ENCODE measurements at regions not wholly inside any gene's neighbourhood (a gene's known extent, or its start where the extent isn't known, plus 50 kb on each side); places are given as distances from the start of the nearest gene placed in this dataset.

DNA sequence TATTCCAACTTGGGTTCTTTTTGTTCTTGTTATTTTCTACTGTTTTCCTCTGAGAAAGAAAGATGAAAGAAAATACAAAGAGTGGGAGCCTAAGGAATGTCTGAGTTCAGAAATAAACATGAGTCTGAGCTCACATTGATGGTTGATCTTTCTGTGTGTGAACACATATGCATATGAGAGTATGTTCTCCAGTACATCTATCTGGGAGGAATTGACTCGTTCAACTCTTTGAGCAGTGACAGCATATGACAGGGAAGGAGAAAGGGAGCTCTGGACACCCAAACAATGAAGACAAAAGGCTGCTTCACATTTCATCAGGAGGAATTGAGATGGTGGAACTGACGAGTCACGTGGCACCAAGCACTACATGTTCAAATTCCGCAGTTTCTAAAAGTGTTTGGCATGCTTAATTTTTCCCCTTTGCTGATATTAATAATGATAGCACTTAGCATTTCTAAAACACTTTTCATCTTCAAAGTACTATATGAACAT, 229.8 kb upstream of the ACVR2A start:
- intact Hi-C loops (cut with micrococcal nuclease; ENCODE audit: unreplicated experiment) (no loop called here), in situ Hi-C loops (cut with HindIII; ENCODE audit: low pct_unique_long_range_greater_than_20kb, low sequenced_read_pairs) (no loop called here)

DNA sequence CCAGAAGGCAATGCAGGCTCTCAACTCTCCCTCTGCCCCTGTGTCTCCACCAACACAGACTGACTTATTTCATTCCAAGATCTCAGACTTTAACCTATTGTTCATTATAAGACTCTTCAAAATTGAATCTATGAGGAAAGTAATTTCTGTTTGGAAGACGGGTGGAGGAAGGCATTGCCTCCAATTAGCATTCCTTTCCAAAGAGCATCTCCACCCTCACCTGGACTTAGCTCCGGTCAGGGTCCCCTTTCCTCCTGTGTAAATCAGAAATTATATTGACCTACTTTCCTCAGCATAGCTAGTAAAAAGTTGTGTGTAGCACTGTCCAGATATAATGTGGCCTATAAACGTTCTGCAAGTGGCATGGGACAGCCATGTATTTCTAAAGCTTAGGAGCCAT, 230.4 kb upstream of the ACVR2A start:
- no peak overlapping the region for H3K4me3 ChIP-seq (ENCODE audit: low read depth in 2 of 2, low read length in 2 of 2)
- TF ChIP-seq, protein P1, sequence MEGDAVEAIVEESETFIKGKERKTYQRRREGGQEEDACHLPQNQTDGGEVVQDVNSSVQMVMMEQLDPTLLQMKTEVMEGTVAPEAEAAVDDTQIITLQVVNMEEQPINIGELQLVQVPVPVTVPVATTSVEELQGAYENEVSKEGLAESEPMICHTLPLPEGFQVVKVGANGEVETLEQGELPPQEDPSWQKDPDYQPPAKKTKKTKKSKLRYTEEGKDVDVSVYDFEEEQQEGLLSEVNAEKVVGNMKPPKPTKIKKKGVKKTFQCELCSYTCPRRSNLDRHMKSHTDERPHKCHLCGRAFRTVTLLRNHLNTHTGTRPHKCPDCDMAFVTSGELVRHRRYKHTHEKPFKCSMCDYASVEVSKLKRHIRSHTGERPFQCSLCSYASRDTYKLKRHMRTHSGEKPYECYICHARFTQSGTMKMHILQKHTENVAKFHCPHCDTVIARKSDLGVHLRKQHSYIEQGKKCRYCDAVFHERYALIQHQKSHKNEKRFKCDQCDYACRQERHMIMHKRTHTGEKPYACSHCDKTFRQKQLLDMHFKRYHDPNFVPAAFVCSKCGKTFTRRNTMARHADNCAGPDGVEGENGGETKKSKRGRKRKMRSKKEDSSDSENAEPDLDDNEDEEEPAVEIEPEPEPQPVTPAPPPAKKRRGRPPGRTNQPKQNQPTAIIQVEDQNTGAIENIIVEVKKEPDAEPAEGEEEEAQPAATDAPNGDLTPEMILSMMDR (IDR thresholded peaks at IDR 0.05), result no peak
- TF ChIP-seq POLR2AphosphoS5 (IDR thresholded peaks at IDR 0.05; ENCODE audit: low read depth, low read length), result no peak
- no peak for TF ChIP-seq SIN3A (IDR thresholded peaks at IDR 0.05; ENCODE audit: borderline replicate concordance, insufficient read depth, low read depth, low read length)
- TF ChIP-seq TCF7L2 (IDR thresholded peaks at IDR 0.05; ENCODE audit: low read depth, low read length), result no peak
- TF ChIP-seq, protein P2, sequence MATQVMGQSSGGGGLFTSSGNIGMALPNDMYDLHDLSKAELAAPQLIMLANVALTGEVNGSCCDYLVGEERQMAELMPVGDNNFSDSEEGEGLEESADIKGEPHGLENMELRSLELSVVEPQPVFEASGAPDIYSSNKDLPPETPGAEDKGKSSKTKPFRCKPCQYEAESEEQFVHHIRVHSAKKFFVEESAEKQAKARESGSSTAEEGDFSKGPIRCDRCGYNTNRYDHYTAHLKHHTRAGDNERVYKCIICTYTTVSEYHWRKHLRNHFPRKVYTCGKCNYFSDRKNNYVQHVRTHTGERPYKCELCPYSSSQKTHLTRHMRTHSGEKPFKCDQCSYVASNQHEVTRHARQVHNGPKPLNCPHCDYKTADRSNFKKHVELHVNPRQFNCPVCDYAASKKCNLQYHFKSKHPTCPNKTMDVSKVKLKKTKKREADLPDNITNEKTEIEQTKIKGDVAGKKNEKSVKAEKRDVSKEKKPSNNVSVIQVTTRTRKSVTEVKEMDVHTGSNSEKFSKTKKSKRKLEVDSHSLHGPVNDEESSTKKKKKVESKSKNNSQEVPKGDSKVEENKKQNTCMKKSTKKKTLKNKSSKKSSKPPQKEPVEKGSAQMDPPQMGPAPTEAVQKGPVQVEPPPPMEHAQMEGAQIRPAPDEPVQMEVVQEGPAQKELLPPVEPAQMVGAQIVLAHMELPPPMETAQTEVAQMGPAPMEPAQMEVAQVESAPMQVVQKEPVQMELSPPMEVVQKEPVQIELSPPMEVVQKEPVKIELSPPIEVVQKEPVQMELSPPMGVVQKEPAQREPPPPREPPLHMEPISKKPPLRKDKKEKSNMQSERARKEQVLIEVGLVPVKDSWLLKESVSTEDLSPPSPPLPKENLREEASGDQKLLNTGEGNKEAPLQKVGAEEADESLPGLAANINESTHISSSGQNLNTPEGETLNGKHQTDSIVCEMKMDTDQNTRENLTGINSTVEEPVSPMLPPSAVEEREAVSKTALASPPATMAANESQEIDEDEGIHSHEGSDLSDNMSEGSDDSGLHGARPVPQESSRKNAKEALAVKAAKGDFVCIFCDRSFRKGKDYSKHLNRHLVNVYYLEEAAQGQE (IDR thresholded peaks at IDR 0.05; ENCODE audit: insufficient read depth in 1 of 2, low read depth in 2 of 2, low read length in 1 of 2), result no peak
- BruUV-seq (replicated peaks), result no TSS peak
- in situ Hi-C loops (cut with HindIII; ENCODE audit: low pct_unique_long_range_greater_than_20kb, low sequenced_read_pairs) (no loop called here), intact Hi-C loops (cut with micrococcal nuclease; ENCODE audit: unreplicated experiment) (no loop called here)
- H3K36me3 ChIP-seq (ENCODE audit: control insufficient read depth, insufficient read depth, low read length), result no peaks in the 10 kb centered on the region
- H3K9me3 ChIP-seq (ENCODE audit: control insufficient read depth, insufficient read depth, low read depth, low read length), result no peaks in the 10 kb centered on the region
- no peak overlapping the region for H3K27ac ChIP-seq (ENCODE audit: low read length)
- DNase-seq (ENCODE audit: low read depth, low spot score), result no peak
- CTCF ChIA-PET, result no interaction called here
- no peak for ATAC-seq
- H3K4me1 ChIP-seq (ENCODE audit: control insufficient read depth, insufficient read depth, low read length), result no peaks in the 10 kb centered on the region
- H3K27me3 ChIP-seq (ENCODE audit: control insufficient read depth, insufficient read depth, low read length), result no peaks in the 10 kb centered on the region
- POLR2A ChIA-PET, result no interaction called here

More for the DNA sequence above, 229.8 kb upstream of the ACVR2A start:
- no peak overlapping the region for H3K27ac ChIP-seq (ENCODE audit: low read length)
- H3K27me3 ChIP-seq (ENCODE audit: control insufficient read depth, insufficient read depth, low read length), result no peaks in the 10 kb centered on the region
- ATAC-seq, result no peak
- no peaks in the 10 kb centered on the region for H3K9me3 ChIP-seq (ENCODE audit: control insufficient read depth, insufficient read depth, low read depth, low read length)
- CTCF ChIA-PET, result no interaction called here
- no peaks in the 10 kb centered on the region for H3K4me1 ChIP-seq (ENCODE audit: control insufficient read depth, insufficient read depth, low read length)
- no peak overlapping the region for H3K4me3 ChIP-seq (ENCODE audit: low read depth in 2 of 2, low read length in 2 of 2)
- POLR2A ChIA-PET, result no interaction called here
- TF ChIP-seq, protein P1 (IDR thresholded peaks at IDR 0.05), result no peak
- TF ChIP-seq POLR2AphosphoS5 (IDR thresholded peaks at IDR 0.05; ENCODE audit: low read depth, low read length) (no peak), SIN3A (IDR thresholded peaks at IDR 0.05; ENCODE audit: borderline replicate concordance, insufficient read depth, low read depth, low read length) (no peak)
- TF ChIP-seq, protein P2 (IDR thresholded peaks at IDR 0.05; ENCODE audit: insufficient read depth in 1 of 2, low read depth in 2 of 2, low read length in 1 of 2), result no peak
- DNase-seq (ENCODE audit: low read depth, low spot score), result no peak
- H3K36me3 ChIP-seq (ENCODE audit: control insufficient read depth, insufficient read depth, low read length), result no peaks in the 10 kb centered on the region
- BruUV-seq (replicated peaks), result no TSS peak
